IMR-90 (cell line): ENCODE measurements at regions not wholly inside any gene's neighbourhood (a gene's known extent, or its start where the extent isn't known, plus 50 kb on each side); places are given as distances from the start of the nearest gene placed in this dataset.
A peak's percentile ranks its signal among the peaks of the same experiment; 100 is the strongest.

Source experiments
- ATAC-seq: fragments of 200-7000 bp; cut with Tn5 transposase; 2 replicates; pipeline ENCODE4 v1.9.1; 2020; ENCODE audit warnings: low read depth, mild to moderate bottlenecking, moderate library complexity
- BruUV-seq: library from RNA; stranded (reverse); fragments of 400-500 nt; replicated peaks from 2 replicates; lab custom pipeline; 2021; lab: Mats Ljungman, UMichigan
- CTCF ChIA-PET: fragments of 300-600 bp; formaldehyde crosslinking; extraction: SDS; loops from one replicate; lab custom pipeline; 2021; ENCODE audit warnings: antibody characterized with exemption; lab: Yijun Ruan, JAX
- POLR2A ChIA-PET: fragments of 300-600 bp; sonication (Branson Sonifier 250); formaldehyde crosslinking; loops from one replicate; lab custom pipeline; 2022; ENCODE audit warnings: antibody characterized with exemption; ENCODE audit not compliant: unreplicated experiment; lab: Charles Lee
- DNase-seq: peaks from one replicate; pipeline ENCODE4 v3.0.0; 2013
- H2AFZ ChIP-seq: replicated peaks from 2 replicates; pipeline ENCODE3; 2013; ENCODE audit warnings: low read length, mild to moderate bottlenecking; ENCODE audit not compliant: poor library complexity
- H2AK5ac ChIP-seq: 2 replicates; pipeline ENCODE4 v1.6.1; 2013; ENCODE audit warnings: low read depth, low read length, inconsistent platforms
- H2AK9ac ChIP-seq: replicated peaks from 2 replicates; pipeline ENCODE3; 2013; ENCODE audit warnings: mild to moderate bottlenecking, low read depth, low read length, moderate library complexity; ENCODE audit not compliant: poor library complexity
- H2BK120ac ChIP-seq: 2 replicates; pipeline ENCODE4 v1.6.1; 2013; ENCODE audit warnings: low read depth, low read length, inconsistent platforms
- H2BK15ac ChIP-seq: 3 replicates; pipeline ENCODE4 v1.6.1; 2013; ENCODE audit warnings: low read depth, low read length, inconsistent platforms
- H2BK20ac ChIP-seq: 2 replicates; pipeline ENCODE4 v1.6.1; 2013; ENCODE audit warnings: low read depth, mild to moderate bottlenecking, inconsistent platforms, low read length, moderate library complexity
- H2BK5ac ChIP-seq: 2 replicates; pipeline ENCODE4 v1.6.1; 2013; ENCODE audit warnings: mild to moderate bottlenecking, low read depth, low read length, inconsistent platforms; ENCODE audit not compliant: poor library complexity, severe bottlenecking
- H3K14ac ChIP-seq: replicated peaks from 2 replicates; pipeline ENCODE4 v1.6.1; 2013; ENCODE audit warnings: low read depth, low read length, inconsistent platforms
- H3K18ac ChIP-seq: 2 replicates; pipeline ENCODE4 v1.6.1; 2013; ENCODE audit warnings: low read depth, low read length, control low read depth
- H3K23ac ChIP-seq: 2 replicates; pipeline ENCODE4 v1.6.1; 2013; ENCODE audit warnings: low read depth, low read length, inconsistent platforms
- H3K27ac ChIP-seq: 2 replicates; pipeline ENCODE4 v1.5.1; 2013; ENCODE audit warnings: mild to moderate bottlenecking, control low read depth, low read length; ENCODE audit not compliant: insufficient read depth
- H3K27me3 ChIP-seq: 2 replicates; pipeline ENCODE4 v1.6.1; 2013; ENCODE audit warnings: low read length; ENCODE audit not compliant: control insufficient read depth, insufficient read depth
- H3K36me3 ChIP-seq: 2 replicates; pipeline ENCODE4 v1.6.1; 2013; ENCODE audit warnings: low read length, mixed read lengths; ENCODE audit not compliant: control insufficient read depth, insufficient read depth
- H3K4ac ChIP-seq: 2 replicates; pipeline ENCODE4 v1.6.1; 2013; ENCODE audit warnings: low read depth, low read length, inconsistent platforms
- H3K4me1 ChIP-seq: 2 replicates; pipeline ENCODE4 v1.6.1; 2013; ENCODE audit warnings: low read length, mixed read lengths; ENCODE audit not compliant: control insufficient read depth, insufficient read depth
- H3K4me2 ChIP-seq: 2 replicates; pipeline ENCODE4 v1.6.1; 2013; ENCODE audit warnings: low read depth, mild to moderate bottlenecking, control low read depth, low read length, moderate library complexity
- H3K4me3 ChIP-seq: 2 replicates; pipeline ENCODE4 v1.5.1; 2013; ENCODE audit warnings: low read depth, mild to moderate bottlenecking, control low read depth, low read length, moderate library complexity; ENCODE audit not compliant: insufficient read depth
- H3K56ac ChIP-seq: 2 replicates; pipeline ENCODE4 v1.6.1; 2013; ENCODE audit warnings: low read length, inconsistent platforms; ENCODE audit not compliant: insufficient read depth; ENCODE audit errors: extremely low read depth
- H3K79me1 ChIP-seq, 2 experiments: 2 replicates each; pipeline ENCODE4 v1.6.1; 2013; ENCODE audit warnings: low read length in 2 of 2, inconsistent platforms in 1 of 2, low read depth in 1 of 2
- H3K9ac ChIP-seq: 2 replicates; pipeline ENCODE4 v1.6.1; 2013; ENCODE audit warnings: low read depth, low read length, control low read depth
- H3K9me1 ChIP-seq: 2 replicates; pipeline ENCODE4 v1.6.1; 2013; ENCODE audit warnings: low read length, inconsistent platforms; ENCODE audit not compliant: insufficient read depth
- H3K9me3 ChIP-seq: 2 replicates; pipeline ENCODE4 v1.6.1; 2013; ENCODE audit warnings: low read length; ENCODE audit not compliant: control insufficient read depth, insufficient read depth
- H4K20me1 ChIP-seq: 2 replicates; pipeline ENCODE4 v1.6.1; 2013; ENCODE audit warnings: low read length, inconsistent platforms; ENCODE audit not compliant: insufficient read depth
- H4K5ac ChIP-seq: 2 replicates; pipeline ENCODE4 v1.6.1; 2013; ENCODE audit warnings: mild to moderate bottlenecking, low read depth, low read length, control low read depth
- H4K8ac ChIP-seq, 2 experiments: 2 replicates each; pipeline ENCODE4 v1.6.1; 2013; ENCODE audit warnings: low read depth in 2 of 2, low read length in 2 of 2, control low read depth in 1 of 2, inconsistent platforms in 1 of 2
- H4K91ac ChIP-seq: 2 replicates; pipeline ENCODE4 v1.6.1; 2013; ENCODE audit warnings: low read depth, low read length, inconsistent platforms; ENCODE audit not compliant: insufficient read depth
- BHLHE40 ChIP-seq: fragments of 150-350 bp; IDR thresholded peaks from 2 replicates; pipeline ENCODE4 v1.6.1; 2016; ENCODE audit warnings: mild to moderate bottlenecking, low read depth, low read length
- CEBPB ChIP-seq: IDR thresholded peaks from 2 replicates; pipeline ENCODE4 v1.6.1; 2012; ENCODE audit warnings: low read depth, low read length, improper control_type of control experiment
- CHD1 ChIP-seq: IDR thresholded peaks from 2 replicates; pipeline ENCODE4 v1.6.1; 2012; ENCODE audit warnings: low read depth, low read length, improper control_type of control experiment
- FOS ChIP-seq: fragments of 150-350 bp; IDR thresholded peaks from 2 replicates; pipeline ENCODE4 v1.6.1; 2016; ENCODE audit warnings: low read depth, low read length
- MAFK ChIP-seq: IDR thresholded peaks from 2 replicates; pipeline ENCODE4 v1.6.1; 2012; ENCODE audit warnings: low read depth, low read length, improper control_type of control experiment
- MAZ ChIP-seq: IDR thresholded peaks from 2 replicates; pipeline ENCODE4 v1.6.1; 2012; ENCODE audit warnings: low read depth, mild to moderate bottlenecking, low read length, improper control_type of control experiment, moderate library complexity, borderline replicate concordance
- MXI1 ChIP-seq: IDR thresholded peaks from 2 replicates; pipeline ENCODE4 v1.6.1; 2012; ENCODE audit warnings: low read depth, mild to moderate bottlenecking, low read length, moderate library complexity, borderline replicate concordance
- NFE2L2 ChIP-seq: fragments of 150-350 bp; IDR thresholded peaks from 2 replicates; pipeline ENCODE4 v1.6.1; 2016; ENCODE audit warnings: low read depth, mild to moderate bottlenecking, low read length
- POLR2A ChIP-seq: IDR thresholded peaks from 2 replicates; pipeline ENCODE4 v1.6.1; 2012; ENCODE audit warnings: mild to moderate bottlenecking, low read depth, low read length
- RAD21 ChIP-seq: IDR thresholded peaks from 2 replicates; pipeline ENCODE4 v1.6.1; 2012; ENCODE audit warnings: low read length, improper control_type of control experiment
- RCOR1 ChIP-seq: IDR thresholded peaks from 2 replicates; pipeline ENCODE4 v1.6.1; 2012; ENCODE audit warnings: mild to moderate bottlenecking, low read length, improper control_type of control experiment; ENCODE audit not compliant: insufficient replicate concordance
- RFX5 ChIP-seq: IDR thresholded peaks from 2 replicates; pipeline ENCODE4 v1.8.0; 2012; ENCODE audit warnings: low read depth, mild to moderate bottlenecking, low read length, moderate library complexity
- SMC3 ChIP-seq: fragments of 150-350 bp; IDR thresholded peaks from 2 replicates; pipeline ENCODE4 v1.6.1; 2016; ENCODE audit warnings: low read depth, mild to moderate bottlenecking, antibody characterized with exemption, low read length, moderate library complexity
- WGBS, 2 experiments: methylation state at CpG; one replicate each; pipeline versions ENCODE4 v1.1.5 to v1.1.7; 2013; ENCODE audit warnings: missing lambda C conversion rate in 2 of 2; ENCODE audit not compliant: insufficient read length in 1 of 2; ENCODE audit errors: extremely low coverage in 2 of 2; 5-methylcytosine and 5-hydroxymethylcytosine counted together
- dilution Hi-C: fragments of 300-500 bp; cut with HindIII; formaldehyde crosslinking; loops from one replicate; pipeline ENCODE4 v1.14.3; 2018; ENCODE audit warnings: low sequenced_read_pairs; ENCODE audit not compliant: unreplicated experiment
- in situ Hi-C: fragments of 300-500 bp; cut with MboI; formaldehyde crosslinking; loops from 3 replicates; pipeline ENCODE4 v1.14.3; 2019; ENCODE audit warnings: low sequenced_read_pairs, inconsistent platforms, mixed read lengths
- intact Hi-C: fragments of 100-400 bp; cut with micrococcal nuclease; formaldehyde crosslinking; loops from 2 replicates; pipeline ENCODE4 v1.10.0; 2022
- TF ChIP-seq, protein P1 (sequence below): fragments of 150-350 bp; IDR thresholded peaks from 2 replicates; pipeline ENCODE4 v1.6.1; 2017; ENCODE audit warnings: mild to moderate bottlenecking, antibody characterized with exemption, low read length, low read depth
- TF ChIP-seq, protein P2 (sequence below): fragments of 150-350 bp; IDR thresholded peaks from 2 replicates; pipeline ENCODE4 v1.6.1; 2016; ENCODE audit warnings: low read depth, mild to moderate bottlenecking, low read length, moderate library complexity, borderline replicate concordance
- TF ChIP-seq, protein P3 (sequence below): conservative IDR thresholded peaks from 2 replicates; pipeline ENCODE4 v1.5.1; 2012; ENCODE audit warnings: mild to moderate bottlenecking, low read depth, low read length, improper control_type of control experiment

DNA sequence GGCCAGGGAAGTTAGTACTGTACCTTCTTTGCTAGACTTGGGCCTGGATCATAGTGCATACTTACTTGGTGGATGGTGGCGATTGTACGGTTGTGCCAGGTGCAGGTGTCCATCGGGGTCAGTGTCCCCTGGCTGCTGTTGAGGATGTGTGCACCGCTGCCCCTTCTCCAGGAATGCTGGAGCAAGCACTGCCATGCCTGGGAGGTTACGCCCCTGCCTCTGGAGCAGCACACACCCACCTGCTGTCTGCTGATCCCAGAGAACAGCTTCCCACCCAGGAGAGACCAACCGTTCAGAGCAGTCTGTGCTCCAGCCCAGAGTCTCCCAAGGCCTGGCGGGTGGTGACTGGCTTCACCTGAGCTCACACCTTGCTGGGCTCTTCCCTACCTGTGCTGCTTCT, 286.8 kb upstream of the HS6ST1 start:
- no peak for DNase-seq
- H3K18ac ChIP-seq, result no peak overlapping the region
- no peak overlapping the region for H3K56ac ChIP-seq
- H2BK20ac ChIP-seq, result no peak overlapping the region
- dilution Hi-C loops (no loop called here), in situ Hi-C loops (no loop called here), intact Hi-C loops (no loop called here)
- H3K27me3 ChIP-seq, result no peaks in the 10 kb centered on the region
- no peaks in the 10 kb centered on the region for H3K79me1 ChIP-seq
- no peak overlapping the region for H2AFZ ChIP-seq
- ChIA-PET POLR2A (no interaction called here), CTCF (no interaction called here)
- H2BK5ac ChIP-seq, result no peak overlapping the region
- H3K9me1 ChIP-seq, result no peaks in the 10 kb centered on the region
- no peak overlapping the region for H3K4me3 ChIP-seq
- no peak overlapping the region for H3K9ac ChIP-seq
- H4K20me1 ChIP-seq, result no peaks in the 10 kb centered on the region
- no peak overlapping the region for H3K14ac ChIP-seq
- no peak overlapping the region for H3K4ac ChIP-seq
- no peak overlapping the region for H4K5ac ChIP-seq
- no peak overlapping the region for H3K27ac ChIP-seq
- H2AK5ac ChIP-seq, result no peak overlapping the region
- H3K4me2 ChIP-seq, result no peak overlapping the region
- no peak overlapping the region for H2BK120ac ChIP-seq
- 93% methylated on average over 3 of the region's 7 CpGs; no CpG with 5 or more reads in 1 of the 2 experiments for WGBS, 2 experiments
- H2AK9ac ChIP-seq, result peak overlapping the region; percentile 16
- no peak for ATAC-seq
- no peak overlapping the region for H4K8ac ChIP-seq
- no peak overlapping the region for H3K23ac ChIP-seq
- H3K4me1 ChIP-seq, result no peaks in the 10 kb centered on the region
- no peak for TF ChIP-seq POLR2A
- TF ChIP-seq SMC3, result no peak
- no peak for TF ChIP-seq MXI1
- TF ChIP-seq NFE2L2, result no peak
- TF ChIP-seq CHD1, result no peak
- TF ChIP-seq MAFK, result no peak
- no peak for TF ChIP-seq MAZ
- TF ChIP-seq, protein P1, sequence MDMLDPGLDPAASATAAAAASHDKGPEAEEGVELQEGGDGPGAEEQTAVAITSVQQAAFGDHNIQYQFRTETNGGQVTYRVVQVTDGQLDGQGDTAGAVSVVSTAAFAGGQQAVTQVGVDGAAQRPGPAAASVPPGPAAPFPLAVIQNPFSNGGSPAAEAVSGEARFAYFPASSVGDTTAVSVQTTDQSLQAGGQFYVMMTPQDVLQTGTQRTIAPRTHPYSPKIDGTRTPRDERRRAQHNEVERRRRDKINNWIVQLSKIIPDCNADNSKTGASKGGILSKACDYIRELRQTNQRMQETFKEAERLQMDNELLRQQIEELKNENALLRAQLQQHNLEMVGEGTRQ, result no peak
- TF ChIP-seq RFX5, result no peak
- TF ChIP-seq RAD21, result no peak
- no peak for TF ChIP-seq FOS
- TF ChIP-seq, protein P2, sequence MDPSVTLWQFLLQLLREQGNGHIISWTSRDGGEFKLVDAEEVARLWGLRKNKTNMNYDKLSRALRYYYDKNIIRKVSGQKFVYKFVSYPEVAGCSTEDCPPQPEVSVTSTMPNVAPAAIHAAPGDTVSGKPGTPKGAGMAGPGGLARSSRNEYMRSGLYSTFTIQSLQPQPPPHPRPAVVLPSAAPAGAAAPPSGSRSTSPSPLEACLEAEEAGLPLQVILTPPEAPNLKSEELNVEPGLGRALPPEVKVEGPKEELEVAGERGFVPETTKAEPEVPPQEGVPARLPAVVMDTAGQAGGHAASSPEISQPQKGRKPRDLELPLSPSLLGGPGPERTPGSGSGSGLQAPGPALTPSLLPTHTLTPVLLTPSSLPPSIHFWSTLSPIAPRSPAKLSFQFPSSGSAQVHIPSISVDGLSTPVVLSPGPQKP, result no peak
- TF ChIP-seq RCOR1, result no peak
- TF ChIP-seq, protein P3, sequence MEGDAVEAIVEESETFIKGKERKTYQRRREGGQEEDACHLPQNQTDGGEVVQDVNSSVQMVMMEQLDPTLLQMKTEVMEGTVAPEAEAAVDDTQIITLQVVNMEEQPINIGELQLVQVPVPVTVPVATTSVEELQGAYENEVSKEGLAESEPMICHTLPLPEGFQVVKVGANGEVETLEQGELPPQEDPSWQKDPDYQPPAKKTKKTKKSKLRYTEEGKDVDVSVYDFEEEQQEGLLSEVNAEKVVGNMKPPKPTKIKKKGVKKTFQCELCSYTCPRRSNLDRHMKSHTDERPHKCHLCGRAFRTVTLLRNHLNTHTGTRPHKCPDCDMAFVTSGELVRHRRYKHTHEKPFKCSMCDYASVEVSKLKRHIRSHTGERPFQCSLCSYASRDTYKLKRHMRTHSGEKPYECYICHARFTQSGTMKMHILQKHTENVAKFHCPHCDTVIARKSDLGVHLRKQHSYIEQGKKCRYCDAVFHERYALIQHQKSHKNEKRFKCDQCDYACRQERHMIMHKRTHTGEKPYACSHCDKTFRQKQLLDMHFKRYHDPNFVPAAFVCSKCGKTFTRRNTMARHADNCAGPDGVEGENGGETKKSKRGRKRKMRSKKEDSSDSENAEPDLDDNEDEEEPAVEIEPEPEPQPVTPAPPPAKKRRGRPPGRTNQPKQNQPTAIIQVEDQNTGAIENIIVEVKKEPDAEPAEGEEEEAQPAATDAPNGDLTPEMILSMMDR, result no peak
- no peak for TF ChIP-seq CEBPB
- no peak for TF ChIP-seq BHLHE40
- H2BK15ac ChIP-seq, result no peak overlapping the region
- no TSS peak for BruUV-seq
- no peak overlapping the region for H4K91ac ChIP-seq
- no peaks in the 10 kb centered on the region for H3K36me3 ChIP-seq
- no peaks in the 10 kb centered on the region for H3K9me3 ChIP-seq
